ENCODE measurements at regions not wholly inside any gene's neighbourhood (a gene's known extent, or its start where the extent isn't known, plus 50 kb on each side); places are given as distances from the start of the nearest gene placed in this dataset.

DNA sequence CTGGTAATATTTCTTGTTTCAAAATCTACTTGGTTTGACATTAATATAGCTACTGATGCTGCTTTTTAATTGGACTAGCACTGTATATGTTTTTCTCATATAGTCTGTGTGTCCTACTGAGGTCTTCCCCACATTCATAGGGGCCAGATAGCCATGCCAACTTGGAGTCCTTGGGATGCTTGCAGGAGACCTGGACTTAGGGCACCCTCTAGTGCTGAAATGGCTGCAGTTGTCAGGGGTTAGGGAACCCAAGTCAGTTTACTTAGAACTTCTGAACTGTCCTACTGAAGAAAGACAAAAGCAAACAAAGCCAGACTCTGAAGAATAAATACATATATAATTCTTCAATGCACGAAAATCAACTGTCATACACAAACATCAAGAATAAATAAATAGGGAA lies 279.9 kb upstream of the SYT1 start:
- H3K27me3 ChIP-seq (ENCODE audit: insufficient read depth, low read length, poor library complexity, severe bottlenecking), result no peaks in the 10 kb centered on the region
- no peaks in the 10 kb centered on the region for H3K9me2 ChIP-seq (replicated peaks; ENCODE audit: low read depth, low read length)

GRCh38 chr12:78585132-78585531 lies 279.4 kb upstream of the SYT1 start:
- no peak overlapping the region for H2AFZ ChIP-seq (ENCODE audit: low read length)
- no peaks in the 10 kb centered on the region for H3K79me2 ChIP-seq (ENCODE audit: insufficient read depth, low read length)
- no peak overlapping the region for H3K4me3 ChIP-seq (ENCODE audit: low read length, poor library complexity, severe bottlenecking)
- no peaks in the 10 kb centered on the region for H3K9me3 ChIP-seq (ENCODE audit: insufficient read depth, low read depth, low read length)
- no peak overlapping the region for H3K4me2 ChIP-seq (ENCODE audit: low read depth, low read length, poor library complexity, severe bottlenecking)
- H3K36me3 ChIP-seq (ENCODE audit: insufficient read depth, low read length), result no peaks in the 10 kb centered on the region
- no peaks in the 10 kb centered on the region for H4K20me1 ChIP-seq (ENCODE audit: insufficient read depth, low read length, poor library complexity, severe bottlenecking)
- H3K9ac ChIP-seq (ENCODE audit: low read depth, low read length, poor library complexity, severe bottlenecking), result no peak overlapping the region
- no peaks in the 10 kb centered on the region for H3F3A ChIP-seq (ENCODE audit: low read depth)
- no peaks in the 10 kb centered on the region for H3K9me2 ChIP-seq (replicated peaks; ENCODE audit: low read depth, low read length)
- H3K4me1 ChIP-seq (ENCODE audit: insufficient read depth, low read length, poor library complexity, severe bottlenecking), result no peaks in the 10 kb centered on the region
- no peak for TF ChIP-seq EZH2phosphoT487 (IDR thresholded peaks at IDR 0.05; ENCODE audit: borderline replicate concordance)
- TF ChIP-seq, protein P1, sequence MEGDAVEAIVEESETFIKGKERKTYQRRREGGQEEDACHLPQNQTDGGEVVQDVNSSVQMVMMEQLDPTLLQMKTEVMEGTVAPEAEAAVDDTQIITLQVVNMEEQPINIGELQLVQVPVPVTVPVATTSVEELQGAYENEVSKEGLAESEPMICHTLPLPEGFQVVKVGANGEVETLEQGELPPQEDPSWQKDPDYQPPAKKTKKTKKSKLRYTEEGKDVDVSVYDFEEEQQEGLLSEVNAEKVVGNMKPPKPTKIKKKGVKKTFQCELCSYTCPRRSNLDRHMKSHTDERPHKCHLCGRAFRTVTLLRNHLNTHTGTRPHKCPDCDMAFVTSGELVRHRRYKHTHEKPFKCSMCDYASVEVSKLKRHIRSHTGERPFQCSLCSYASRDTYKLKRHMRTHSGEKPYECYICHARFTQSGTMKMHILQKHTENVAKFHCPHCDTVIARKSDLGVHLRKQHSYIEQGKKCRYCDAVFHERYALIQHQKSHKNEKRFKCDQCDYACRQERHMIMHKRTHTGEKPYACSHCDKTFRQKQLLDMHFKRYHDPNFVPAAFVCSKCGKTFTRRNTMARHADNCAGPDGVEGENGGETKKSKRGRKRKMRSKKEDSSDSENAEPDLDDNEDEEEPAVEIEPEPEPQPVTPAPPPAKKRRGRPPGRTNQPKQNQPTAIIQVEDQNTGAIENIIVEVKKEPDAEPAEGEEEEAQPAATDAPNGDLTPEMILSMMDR (conservative IDR thresholded peaks at IDR 0.05; ENCODE audit: low read length), result no peak
- H3K27me3 ChIP-seq (ENCODE audit: insufficient read depth, low read length, poor library complexity, severe bottlenecking), result no peaks in the 10 kb centered on the region

More for the DNA sequence above, 279.9 kb upstream of the SYT1 start:
- Histone ChIP-seq H3K4me3 (ENCODE audit: low read length, poor library complexity, severe bottlenecking) (no peak overlapping the region), H3K36me3 (ENCODE audit: insufficient read depth, low read length) (no peaks in the 10 kb centered on the region), H3F3A (ENCODE audit: low read depth) (no peaks in the 10 kb centered on the region), H2AFZ (ENCODE audit: low read length) (no peak overlapping the region), H3K4me2 (ENCODE audit: low read depth, low read length, poor library complexity, severe bottlenecking) (no peak overlapping the region), H3K79me2 (ENCODE audit: insufficient read depth, low read length) (no peaks in the 10 kb centered on the region), H4K20me1 (ENCODE audit: insufficient read depth, low read length, poor library complexity, severe bottlenecking) (no peaks in the 10 kb centered on the region), H3K4me1 (ENCODE audit: insufficient read depth, low read length, poor library complexity, severe bottlenecking) (no peaks in the 10 kb centered on the region), H3K9me3 (ENCODE audit: insufficient read depth, low read depth, low read length) (no peaks in the 10 kb centered on the region), H3K9ac (ENCODE audit: low read depth, low read length, poor library complexity, severe bottlenecking) (no peak overlapping the region)
- TF ChIP-seq, protein P1 (conservative IDR thresholded peaks at IDR 0.05; ENCODE audit: low read length), result 0 out of 2 replicates have a peak, but pooled peaks have one; percentile 24
- TF ChIP-seq EZH2phosphoT487 (IDR thresholded peaks at IDR 0.05; ENCODE audit: borderline replicate concordance), result no peak

- H3K4me1 ChIP-seq (ENCODE audit: insufficient read depth, low read length, poor library complexity, severe bottlenecking), result no peaks in the 10 kb centered on the region
- H2AFZ ChIP-seq (ENCODE audit: low read length), result no peak overlapping the region
- no peak overlapping the region for H3K4me3 ChIP-seq (ENCODE audit: low read length, poor library complexity, severe bottlenecking)
- no peaks in the 10 kb centered on the region for H3K27me3 ChIP-seq (ENCODE audit: insufficient read depth, low read length, poor library complexity, severe bottlenecking)
- H3K79me2 ChIP-seq (ENCODE audit: insufficient read depth, low read length), result no peaks in the 10 kb centered on the region
- TF ChIP-seq, protein P1 (conservative IDR thresholded peaks at IDR 0.05; ENCODE audit: low read length), result no peak
- no peak for TF ChIP-seq EZH2phosphoT487 (IDR thresholded peaks at IDR 0.05; ENCODE audit: borderline replicate concordance)
- H3K9me2 ChIP-seq (replicated peaks; ENCODE audit: low read depth, low read length), result no peaks in the 10 kb centered on the region
- H3K9ac ChIP-seq (ENCODE audit: low read depth, low read length, poor library complexity, severe bottlenecking), result no peak overlapping the region
- H3F3A ChIP-seq (ENCODE audit: low read depth), result no peaks in the 10 kb centered on the region
- H3K4me2 ChIP-seq (ENCODE audit: low read depth, low read length, poor library complexity, severe bottlenecking), result no peak overlapping the region
- no peaks in the 10 kb centered on the region for H4K20me1 ChIP-seq (ENCODE audit: insufficient read depth, low read length, poor library complexity, severe bottlenecking)
- H3K9me3 ChIP-seq (ENCODE audit: insufficient read depth, low read depth, low read length), result no peaks in the 10 kb centered on the region
- no peaks in the 10 kb centered on the region for H3K36me3 ChIP-seq (ENCODE audit: insufficient read depth, low read length)
These were observed 277.8 kb upstream of the SYT1 start for GRCh38 chr12:78586790-78587189.

Data from Loucy (cell line).